HG03439 (cell line): ENCODE measurements at regions not wholly inside any gene's neighbourhood (a gene's known extent, or its start where the extent isn't known, plus 50 kb on each side); places are given as distances from the start of the nearest gene placed in this dataset.
"Not testable (repeated sequence)": the region's sequence is repeated elsewhere in the genome, so short reads cannot be mapped to it uniquely, and the experiment has no call there.

Experiments
- ATAC-seq: cut with Tn5 transposase; IDR thresholded peaks from one replicate; pipeline ENCODE4 v1.9.1; 2021; ENCODE audit warnings: mild to moderate bottlenecking, moderate library complexity; ENCODE audit not compliant: unreplicated experiment

GRCh38 chr13:56763333-56763732 lies 377.4 kb upstream of the PRR20A start:
- ATAC-seq, result not testable (repeated sequence)

DNA sequence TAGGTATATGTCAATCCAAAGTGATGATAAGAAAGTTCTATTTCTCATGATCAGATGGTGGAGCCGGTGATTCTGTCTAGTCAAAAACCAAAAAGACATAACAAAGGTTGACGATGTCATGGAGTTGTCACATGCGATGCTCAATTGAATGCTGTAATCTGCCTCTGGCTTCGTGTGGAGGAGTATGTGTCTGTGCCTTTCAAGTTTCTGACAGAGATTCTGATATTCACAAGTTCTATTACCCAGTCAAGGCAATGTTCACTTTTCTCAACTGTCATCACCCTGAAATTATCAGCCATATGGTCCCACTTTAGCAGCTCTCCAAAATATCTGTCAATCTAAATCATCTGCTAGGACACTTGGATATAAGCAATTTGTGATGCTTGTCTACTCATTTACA lies 367.6 kb upstream of the PRR20A start:
- no peak for ATAC-seq

DNA sequence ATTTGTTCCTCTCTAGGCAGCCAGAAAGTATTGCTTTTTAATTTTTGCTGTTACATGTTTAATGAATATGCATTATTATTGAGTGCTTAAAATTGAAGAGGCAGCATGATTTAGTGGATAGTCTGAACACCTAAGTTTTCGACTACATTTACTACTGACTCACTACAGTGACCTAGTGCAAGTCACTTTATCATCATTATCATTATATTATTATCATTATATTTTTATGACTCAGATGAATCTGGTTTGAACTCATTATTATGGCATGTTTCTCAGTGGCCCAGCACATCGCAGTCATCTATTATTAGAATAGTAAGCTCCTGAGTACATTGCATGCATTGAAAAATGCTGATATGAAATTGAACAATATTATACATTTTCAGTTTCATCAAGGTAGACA lies 351.2 kb upstream of the PRR20A start:
- ATAC-seq, result no peak

DNA sequence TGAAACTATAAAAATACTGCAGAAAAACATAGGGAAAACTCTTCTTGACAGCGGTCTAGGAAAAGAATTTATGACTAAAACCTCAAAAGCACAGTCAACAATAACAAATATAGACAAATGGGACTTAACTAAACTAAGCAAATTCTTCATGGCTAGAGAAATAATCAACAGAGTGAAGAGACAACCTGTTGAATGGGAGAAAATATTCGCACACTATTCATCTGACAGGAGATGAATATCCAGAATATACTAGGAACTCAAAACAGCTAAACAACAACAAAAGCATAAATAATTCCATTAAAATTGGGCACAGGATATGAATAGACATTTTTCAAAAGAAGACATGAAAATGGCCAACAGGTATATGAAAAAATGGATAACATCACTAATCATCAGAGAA lies 303.6 kb upstream of the PRR20A start:
- ATAC-seq, result no peak

DNA sequence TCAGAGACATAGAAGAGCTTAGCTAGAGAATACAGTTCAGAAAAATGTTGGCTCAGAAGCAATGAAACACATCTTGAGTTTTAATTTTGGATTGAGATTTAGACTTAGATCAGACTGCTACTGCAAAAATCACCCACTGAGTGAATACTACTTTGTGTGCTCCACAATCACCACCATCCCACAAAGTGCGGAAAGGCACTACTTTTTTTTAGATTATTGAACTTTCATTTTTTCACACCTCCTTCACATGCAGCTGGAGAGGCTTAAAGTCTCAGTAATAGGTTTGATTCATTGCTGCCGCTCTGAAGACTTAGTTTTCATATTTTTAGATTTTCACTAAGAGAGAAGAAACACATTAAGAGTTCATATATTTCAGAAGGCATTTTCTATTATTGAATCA lies 289.9 kb upstream of the PRR20A start:
- no peak for ATAC-seq

DNA sequence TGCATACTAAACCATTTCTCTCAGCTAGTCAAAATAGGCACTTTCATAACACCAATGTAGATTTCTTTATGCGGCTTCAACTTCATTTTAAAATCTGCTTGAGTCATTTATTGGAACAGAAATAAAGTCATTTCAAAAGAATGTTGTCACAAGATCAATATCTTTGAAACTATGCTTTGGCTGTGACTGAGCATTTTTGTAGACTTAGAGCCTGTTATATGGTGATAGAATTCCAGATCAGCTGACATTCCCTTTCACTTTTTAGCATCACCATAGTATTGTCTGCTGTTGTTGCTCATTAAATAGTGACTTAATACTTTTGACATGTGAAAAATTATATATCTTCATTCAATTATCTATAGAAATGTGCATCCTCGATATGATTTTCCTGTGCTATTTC lies 279.2 kb upstream of the PRR20A start:
- ATAC-seq, result no peak

DNA sequence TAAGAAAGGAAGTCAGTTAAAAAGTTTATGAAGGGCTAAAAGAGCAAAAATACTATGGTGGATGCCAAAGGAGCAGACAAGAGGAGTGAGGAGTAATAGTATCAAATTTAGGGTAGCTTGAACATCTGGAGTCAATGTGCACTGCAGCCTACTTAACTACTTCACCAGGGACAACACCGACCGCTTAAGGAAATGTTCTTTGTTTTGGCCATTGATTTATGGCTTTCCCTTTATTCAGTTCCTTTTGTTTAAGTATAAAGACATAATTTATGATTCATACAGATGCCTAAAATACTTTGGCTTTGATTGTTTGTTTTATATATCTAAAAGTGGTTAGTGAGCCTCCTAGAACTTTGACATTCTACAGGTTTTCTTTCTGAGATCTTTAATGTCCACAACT lies 276.3 kb upstream of the PRR20A start:
- ATAC-seq, result no peak

- ATAC-seq, result no peak
Observed at GRCh38 chr13:56865416-56865815, 275.3 kb upstream of the PRR20A start.

DNA sequence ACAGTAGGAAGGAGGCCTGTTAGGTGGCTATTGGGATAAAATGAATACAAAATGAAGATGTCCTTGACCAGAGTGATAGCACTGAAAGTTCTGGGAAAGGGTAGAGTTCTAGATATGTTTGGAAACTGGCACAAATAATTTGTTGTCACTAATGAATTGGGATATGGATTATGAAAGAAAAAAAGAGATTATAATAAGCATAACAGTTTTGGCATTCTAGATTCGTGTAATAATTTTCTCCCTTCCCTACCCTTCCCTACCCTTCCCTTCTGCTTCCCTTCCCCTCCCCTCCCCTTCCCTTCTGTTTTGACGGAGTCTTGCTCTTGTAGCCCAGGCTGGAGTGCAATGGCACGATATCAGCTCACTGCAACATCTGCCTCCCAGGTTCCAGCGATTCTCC lies 271.0 kb upstream of the PRR20A start:
- no peak for ATAC-seq

DNA sequence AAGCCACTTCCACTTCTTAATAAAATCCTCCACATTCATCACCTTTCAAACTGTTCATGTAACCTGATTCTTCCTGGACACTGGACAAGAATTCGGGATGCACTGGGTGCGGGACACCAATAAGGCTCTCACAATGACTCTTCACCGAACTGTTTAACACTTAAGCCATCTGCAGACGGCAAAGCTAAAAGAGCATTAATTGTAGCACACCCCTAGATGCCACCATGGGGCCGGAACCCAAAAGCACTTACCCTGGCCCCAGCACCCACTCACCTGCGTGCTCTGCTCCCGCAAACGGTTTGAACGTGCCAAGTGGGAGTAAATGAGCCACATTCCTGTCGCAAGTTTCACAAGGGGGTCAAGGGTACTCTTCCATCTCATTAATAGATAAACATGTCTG lies 254.3 kb upstream of the PRR20A start:
- no peak for ATAC-seq

DNA sequence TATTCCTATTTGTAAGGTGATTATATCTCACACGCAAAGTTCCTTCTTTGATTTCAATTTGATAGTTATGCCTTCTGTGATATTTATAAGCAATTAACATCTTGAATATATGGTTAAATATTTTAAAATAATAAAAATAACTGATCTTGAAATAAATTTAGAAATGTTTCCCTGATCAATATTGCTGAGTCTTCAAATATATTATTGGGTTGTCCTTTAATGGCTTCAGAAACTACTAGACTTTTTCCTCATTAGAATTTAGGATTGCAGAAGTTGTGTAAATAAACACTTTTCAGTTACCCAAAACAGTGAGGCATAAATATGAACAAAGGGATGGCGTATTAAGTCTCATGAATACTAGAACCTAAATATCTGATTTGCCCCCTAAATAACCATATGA lies 252.3 kb upstream of the PRR20A start:
- ATAC-seq, result no peak

DNA sequence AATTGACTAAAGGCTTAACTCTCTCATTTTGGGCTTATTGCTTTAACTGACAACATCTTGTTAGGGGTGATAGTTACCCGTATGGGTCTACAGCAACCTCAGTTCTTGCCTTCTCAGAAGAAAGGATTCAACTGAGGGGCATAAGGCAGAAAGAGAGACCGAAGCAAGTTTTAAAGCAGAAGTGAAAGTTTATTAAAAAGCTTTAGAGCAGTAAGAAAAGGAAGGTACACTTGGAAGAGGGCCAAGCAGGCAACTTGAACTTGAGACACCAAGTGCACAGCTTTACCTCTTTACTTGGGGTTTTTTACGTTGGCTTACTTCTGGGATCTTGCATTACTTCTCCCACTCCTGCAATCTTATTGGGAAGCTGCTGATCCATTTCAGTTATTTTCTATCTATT lies 246.9 kb upstream of the PRR20A start:
- ATAC-seq, result no peak

DNA sequence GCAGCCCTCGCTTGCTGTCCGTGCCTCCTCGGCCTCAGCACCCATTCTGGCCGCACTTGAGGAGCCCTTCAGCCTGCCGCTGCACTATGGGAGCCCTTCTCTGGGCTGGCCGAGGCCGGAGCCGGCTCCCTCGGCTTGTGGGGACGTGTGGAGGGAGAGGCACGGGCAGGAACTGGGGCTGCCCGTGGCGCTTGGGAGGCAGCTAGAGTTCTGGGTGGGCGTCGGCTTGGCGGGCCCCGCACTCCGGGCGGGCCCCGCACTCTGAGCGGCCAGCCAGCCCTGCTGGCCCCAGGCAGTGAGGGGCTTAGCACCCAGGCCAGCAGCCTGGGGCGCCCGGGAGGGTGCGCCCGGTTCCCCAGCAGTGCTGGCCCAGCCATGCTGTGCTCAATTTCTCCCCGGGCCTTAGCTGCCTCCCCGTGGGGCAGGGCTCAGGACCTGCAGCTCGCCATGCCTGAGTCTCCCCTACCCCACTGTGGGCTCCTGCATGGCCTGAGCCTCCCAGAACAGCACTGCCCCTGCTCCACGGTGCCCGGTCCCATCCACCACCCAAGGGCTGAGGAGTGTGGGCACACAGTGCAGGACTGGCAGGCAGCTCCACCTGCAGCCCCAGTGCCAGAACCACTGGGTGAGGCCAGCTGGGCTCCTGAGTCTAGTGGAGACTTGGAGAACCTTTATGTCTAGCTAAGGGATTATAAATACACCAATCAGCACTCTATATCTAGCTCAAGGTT lies 240.0 kb upstream of the PRR20A start:
- no peak for ATAC-seq

- no peak for ATAC-seq
Observed at GRCh38 chr13:56902276-56902675, 238.4 kb upstream of the PRR20A start.

DNA sequence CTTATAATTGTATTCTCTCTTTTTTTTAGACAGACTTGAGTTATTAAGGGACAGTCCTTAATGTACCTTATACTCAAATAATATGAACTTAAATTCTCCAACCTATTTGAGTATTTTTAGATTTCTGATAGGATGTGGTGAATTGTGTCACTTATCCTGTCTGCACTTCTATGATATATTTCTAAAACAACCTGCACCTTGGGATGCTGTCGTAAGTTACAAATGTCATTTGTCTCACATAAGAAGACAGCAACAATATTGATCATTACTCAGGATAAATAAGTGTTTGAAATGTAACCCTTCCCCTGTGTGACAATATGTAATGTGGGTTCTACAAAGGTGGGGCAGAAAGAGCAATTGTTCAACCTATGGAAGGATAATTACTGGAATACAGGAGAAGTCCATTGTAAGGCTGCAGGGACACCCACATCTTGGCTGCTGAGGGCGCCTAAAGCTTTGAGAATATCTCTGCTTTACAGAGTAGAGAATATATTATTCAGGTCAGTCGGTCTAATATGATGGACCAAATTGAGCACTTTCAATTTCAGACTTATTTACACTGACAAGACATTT lies 236.9 kb upstream of the PRR20A start:
- ATAC-seq, result no peak

- ATAC-seq, result no peak
Observed at GRCh38 chr13:56906909-56907308, 233.8 kb upstream of the PRR20A start.

DNA sequence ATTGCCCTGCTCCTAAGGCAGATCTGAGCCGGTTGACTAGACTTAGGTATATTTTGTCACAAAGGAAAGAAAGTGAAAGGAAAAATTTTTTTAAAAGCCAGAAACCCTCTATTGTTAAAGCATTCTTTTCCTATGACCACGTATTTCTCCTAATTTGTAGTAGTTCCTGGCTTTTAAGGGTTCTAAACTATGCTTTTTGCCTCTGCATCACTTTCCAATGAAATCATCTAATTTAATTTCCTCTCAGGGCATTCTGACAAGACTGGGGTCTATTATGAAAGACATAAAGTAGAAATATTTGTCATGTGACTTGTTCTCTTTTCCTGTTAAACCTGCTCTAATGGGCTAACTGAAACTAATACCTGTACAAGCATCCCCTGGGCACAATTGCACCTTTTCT lies 233.0 kb upstream of the PRR20A start:
- no peak for ATAC-seq

DNA sequence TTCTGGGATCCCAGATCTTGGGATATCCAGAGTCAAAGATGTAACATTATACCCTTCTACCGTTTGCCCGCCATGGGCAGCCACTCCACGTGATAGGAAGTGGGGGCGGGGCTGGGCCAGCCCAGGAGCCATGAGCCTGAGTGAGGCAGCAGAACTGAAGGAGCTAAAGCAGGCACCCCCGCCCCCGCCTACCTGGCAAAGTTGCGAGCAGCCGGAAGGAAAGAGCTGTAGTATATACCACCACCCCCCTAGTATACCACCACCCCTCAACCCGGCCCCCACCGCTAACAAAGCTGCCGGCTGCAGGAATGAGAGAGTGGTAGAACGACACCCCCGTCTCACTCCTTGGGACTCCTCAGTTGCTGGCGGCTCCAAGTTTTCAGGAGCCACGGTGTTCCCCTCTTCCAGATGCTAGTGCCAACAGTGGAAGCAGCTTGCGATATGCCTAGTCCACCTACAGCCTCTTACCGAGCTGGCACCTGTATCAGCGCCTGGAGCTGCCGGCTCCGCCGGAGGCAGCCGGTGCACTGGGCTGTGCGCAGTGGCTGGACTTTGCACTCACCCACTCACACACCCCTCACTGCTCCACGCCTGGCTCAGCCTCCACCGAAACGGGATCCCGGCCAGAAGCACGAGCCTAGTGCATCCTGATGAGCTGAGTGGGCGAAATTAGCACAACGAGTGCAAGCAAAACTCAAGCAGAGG lies 230.7 kb upstream of the PRR20A start:
- no peak for ATAC-seq

DNA sequence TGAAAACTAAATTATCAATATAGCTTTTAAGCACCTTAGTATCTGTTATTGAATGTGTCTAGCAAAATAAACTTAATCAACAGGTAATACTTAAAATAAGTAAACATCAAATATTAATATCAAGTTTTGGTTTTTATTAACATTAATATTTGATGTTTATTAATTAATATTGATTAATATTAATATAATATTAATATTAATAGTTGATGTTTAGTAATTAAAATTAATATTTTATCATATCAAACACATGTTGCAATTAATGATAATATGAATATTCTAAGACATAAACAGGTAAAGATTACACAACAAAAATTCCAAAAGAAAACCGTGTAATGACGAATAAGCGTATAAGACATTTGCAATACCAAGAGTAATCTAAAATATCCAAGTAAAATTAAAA lies 222.8 kb upstream of the PRR20A start:
- ATAC-seq, result no peak

DNA sequence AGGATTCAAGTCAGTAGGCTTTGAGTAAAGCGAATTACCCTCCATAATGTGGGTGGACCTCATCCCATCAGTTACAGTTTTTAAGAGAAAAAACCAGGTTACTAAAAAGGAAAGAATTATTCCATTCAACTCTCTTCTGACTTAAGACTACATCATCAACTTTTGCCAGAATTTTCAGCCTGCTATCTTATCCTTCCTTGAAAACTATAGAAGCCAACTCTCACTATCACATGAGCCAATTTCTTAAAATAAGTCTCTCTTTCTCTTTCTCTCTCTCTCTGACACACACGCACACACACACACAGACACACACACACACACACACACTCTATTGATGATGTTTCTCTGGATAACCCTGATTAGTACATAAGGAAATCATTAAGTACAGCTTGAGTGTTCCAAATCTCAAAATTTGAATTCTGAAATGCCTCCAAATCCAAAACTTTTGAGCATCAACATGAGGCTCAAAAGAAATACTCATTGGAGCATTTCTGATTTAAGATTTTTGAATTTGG lies 217.0 kb upstream of the PRR20A start:
- ATAC-seq, result no peak

GRCh38 chr13:56924401-56924800 lies 216.3 kb upstream of the PRR20A start:
- ATAC-seq, result no peak

- no peak for ATAC-seq
Observed at GRCh38 chr13:56932104-56932503, 208.6 kb upstream of the PRR20A start.
